Vagina (tissue), 2 donors: ENCODE measurements at regions not wholly inside any gene's neighbourhood (a gene's known extent, or its start where the extent isn't known, plus 50 kb on each side); places are given as distances from the start of the nearest gene placed in this dataset.

Source experiments
- DNase-seq, 2 donors: peaks; one replicate each; pipeline ENCODE4 v3.0.0-alpha.2; 2017; ENCODE audit errors: extremely low spot score in 2 of 2
- H3K27ac ChIP-seq: fragments of 200-600 bp; sonication (generic); one replicate; pipeline ENCODE4 v1.5.1; 2019
- H3K27me3 ChIP-seq: fragments of 200-600 bp; sonication (generic); one replicate; pipeline ENCODE4 v1.5.1; 2019
- H3K36me3 ChIP-seq, 2 donors: fragments of 200-600 bp; sonication (generic); one replicate each; pipeline ENCODE4 v1.5.1; 2017 to 2019
- H3K4me1 ChIP-seq: fragments of 200-600 bp; sonication (generic); one replicate; pipeline ENCODE4 v1.5.1; 2019
- H3K4me3 ChIP-seq, 2 donors: fragments of 200-600 bp; sonication (generic); 1 replicate in 1 of 2; 2 replicates in 1 of 2; pipeline ENCODE4 v1.5.1; 2016 to 2019
- H3K9me3 ChIP-seq: fragments of 200-600 bp; sonication (generic); one replicate; pipeline ENCODE4 v1.5.1; 2019
- POLR2A ChIP-seq, 2 donors: fragments of 450-650 bp; IDR thresholded peaks; one replicate each; pipeline ENCODE4 v1.6.1; 2017; ENCODE audit warnings: antibody characterized with exemption in 2 of 2, mild to moderate bottlenecking in 2 of 2, moderate library complexity in 2 of 2
- POLR2AphosphoS5 ChIP-seq, 2 donors: sonication (generic); formaldehyde crosslinking; IDR thresholded peaks; one replicate each; pipeline ENCODE4 v1.9.0; 2017; ENCODE audit warnings: antibody characterized with exemption in 2 of 2, mild to moderate bottlenecking in 2 of 2, low read depth in 1 of 2; ENCODE audit not compliant: insufficient read depth in 1 of 2
- intact Hi-C: fragments of 100-400 bp; cut with DNase I; formaldehyde crosslinking; loops from one replicate; pipeline ENCODE4 v1.15.1; 2023
- TF ChIP-seq, protein P1 (sequence below), 3 experiments: fragments of 450-650 bp in 2 of 3; fragments of 200-600 bp in 1 of 3; sonication (generic) in 1 of 3; IDR thresholded peaks; one replicate each; pipeline ENCODE4 v1.5.1; 2017 to 2019; ENCODE audit warnings: antibody characterized with exemption in 3 of 3, mild to moderate bottlenecking in 2 of 3, moderate library complexity in 2 of 3

DNA sequence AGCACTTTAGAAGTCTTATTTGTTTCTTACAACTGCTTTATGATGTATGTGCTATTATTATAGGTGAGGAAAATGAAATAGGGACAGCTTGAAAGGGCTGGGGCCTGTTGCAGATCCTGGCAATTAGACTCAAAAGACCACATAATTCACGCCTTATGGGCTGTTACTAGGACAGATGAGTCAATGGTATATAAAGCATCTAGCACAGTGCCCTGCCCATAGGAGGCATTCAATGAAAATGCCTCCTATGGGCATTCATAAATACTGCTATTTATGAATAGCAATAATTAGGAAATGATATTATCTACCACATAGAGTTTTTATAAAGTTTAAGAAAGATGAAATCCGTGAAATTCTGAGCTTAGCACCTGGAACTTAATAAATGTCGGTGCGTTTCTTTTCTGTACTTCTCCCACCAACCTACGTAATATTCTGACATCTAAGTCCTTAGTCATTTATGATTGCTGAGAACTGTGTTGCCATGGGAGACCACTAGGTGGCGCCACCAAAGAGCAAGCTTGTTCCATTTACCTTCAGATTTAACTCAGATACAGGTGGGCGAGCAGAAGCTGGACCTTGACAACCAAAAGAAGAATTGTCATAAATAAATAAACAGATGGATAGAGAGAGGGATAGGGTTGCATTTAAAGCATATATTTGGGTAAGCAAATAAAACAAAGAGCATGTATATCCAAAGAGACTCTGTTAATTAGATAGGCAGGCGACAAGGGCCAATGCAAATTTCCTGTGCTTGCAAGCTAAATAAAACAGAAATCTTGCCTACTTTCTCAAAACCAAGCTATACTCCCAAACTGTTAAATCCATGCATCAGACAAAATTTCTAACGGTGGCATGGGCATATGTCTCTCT lies 699.9 kb downstream of the INHBA start:
- H3K36me3 ChIP-seq: no peaks in the 10 kb centered on the region
- TF ChIP-seq, protein P1, sequence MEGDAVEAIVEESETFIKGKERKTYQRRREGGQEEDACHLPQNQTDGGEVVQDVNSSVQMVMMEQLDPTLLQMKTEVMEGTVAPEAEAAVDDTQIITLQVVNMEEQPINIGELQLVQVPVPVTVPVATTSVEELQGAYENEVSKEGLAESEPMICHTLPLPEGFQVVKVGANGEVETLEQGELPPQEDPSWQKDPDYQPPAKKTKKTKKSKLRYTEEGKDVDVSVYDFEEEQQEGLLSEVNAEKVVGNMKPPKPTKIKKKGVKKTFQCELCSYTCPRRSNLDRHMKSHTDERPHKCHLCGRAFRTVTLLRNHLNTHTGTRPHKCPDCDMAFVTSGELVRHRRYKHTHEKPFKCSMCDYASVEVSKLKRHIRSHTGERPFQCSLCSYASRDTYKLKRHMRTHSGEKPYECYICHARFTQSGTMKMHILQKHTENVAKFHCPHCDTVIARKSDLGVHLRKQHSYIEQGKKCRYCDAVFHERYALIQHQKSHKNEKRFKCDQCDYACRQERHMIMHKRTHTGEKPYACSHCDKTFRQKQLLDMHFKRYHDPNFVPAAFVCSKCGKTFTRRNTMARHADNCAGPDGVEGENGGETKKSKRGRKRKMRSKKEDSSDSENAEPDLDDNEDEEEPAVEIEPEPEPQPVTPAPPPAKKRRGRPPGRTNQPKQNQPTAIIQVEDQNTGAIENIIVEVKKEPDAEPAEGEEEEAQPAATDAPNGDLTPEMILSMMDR (IDR thresholded peaks at IDR 0.05): peak in 1 of 3 experiments; percentile 31
- TF ChIP-seq POLR2A (IDR thresholded peaks at IDR 0.05): no peak
- H3K4me3 ChIP-seq: no peak overlapping the region
- H3K4me1 ChIP-seq: peaks cover 7% of the 10 kb centered on the region
- DNase-seq: no peak
- intact Hi-C loops: no loop called here
- no peaks in the 10 kb centered on the region for H3K9me3 ChIP-seq
- H3K27ac ChIP-seq: no peak overlapping the region
- H3K27me3 ChIP-seq: no peaks in the 10 kb centered on the region

DNA sequence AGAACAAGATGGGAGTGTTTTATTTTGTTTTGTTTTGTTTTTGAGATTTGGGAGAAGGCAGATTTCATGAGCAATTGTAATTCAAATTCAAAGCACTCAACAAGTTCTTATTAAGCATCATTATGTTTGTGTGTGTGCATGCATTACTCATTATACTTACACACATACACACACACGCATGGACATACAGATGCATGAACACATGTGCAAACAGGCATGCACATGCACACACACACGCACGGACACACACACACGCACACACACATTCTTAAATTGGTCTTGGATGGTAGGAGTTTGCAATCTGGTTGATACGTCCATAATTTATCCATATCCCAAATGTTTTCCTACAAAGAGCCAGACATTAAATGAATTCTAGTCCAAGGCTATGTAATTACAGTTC lies 702.8 kb downstream of the INHBA start:
- Histone ChIP-seq H3K27ac (no peak overlapping the region), H3K36me3 (no peaks in the 10 kb centered on the region), H3K4me3 (no peak overlapping the region), H3K27me3 (no peaks in the 10 kb centered on the region), H3K9me3 (no peaks in the 10 kb centered on the region), H3K4me1 (peaks cover 3% of the 10 kb centered on the region)
- TF ChIP-seq, protein P1 (IDR thresholded peaks at IDR 0.05): no peak
- TF ChIP-seq POLR2AphosphoS5 (IDR thresholded peaks at IDR 0.05; ENCODE audit: insufficient read depth in 1 of 2, low read depth in 1 of 2) (no peak), POLR2A (IDR thresholded peaks at IDR 0.05) (no peak)
- no peak for DNase-seq
- intact Hi-C loops: no loop called here

DNA sequence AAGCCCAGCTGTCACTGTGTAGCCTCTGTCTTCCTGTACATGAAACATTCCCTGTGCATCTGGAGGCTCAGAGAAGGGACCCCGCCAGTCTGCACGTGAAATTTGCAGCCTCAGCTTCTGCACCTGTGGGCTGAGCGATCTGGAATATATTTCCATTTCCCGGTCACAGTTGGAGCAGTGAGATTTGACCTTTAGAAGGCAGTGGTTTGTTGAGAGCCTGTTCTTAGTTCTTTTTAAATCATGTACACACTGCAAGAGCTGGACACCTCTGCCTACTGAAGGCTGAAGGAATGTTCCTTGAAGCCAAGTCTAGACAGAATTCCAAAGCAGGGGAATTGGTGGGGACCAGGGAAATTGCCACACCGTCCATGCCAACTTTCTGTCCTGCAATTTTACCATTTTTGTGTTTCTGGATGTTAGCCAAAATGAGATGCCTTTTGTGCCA lies 706.6 kb downstream of the INHBA start:
- Histone ChIP-seq H3K27me3 (no peaks in the 10 kb centered on the region), H3K9me3 (no peaks in the 10 kb centered on the region), H3K4me1 (no peaks in the 10 kb centered on the region), H3K36me3 (no peaks in the 10 kb centered on the region), H3K27ac (no peak overlapping the region), H3K4me3 (no peak overlapping the region)
- intact Hi-C loops: no loop called here
- TF ChIP-seq POLR2AphosphoS5 (IDR thresholded peaks at IDR 0.05; ENCODE audit: insufficient read depth in 1 of 2, low read depth in 1 of 2): no peak
- TF ChIP-seq, protein P1 (IDR thresholded peaks at IDR 0.05): no peak
- no peak for TF ChIP-seq POLR2A (IDR thresholded peaks at IDR 0.05)
- DNase-seq: no peak

DNA sequence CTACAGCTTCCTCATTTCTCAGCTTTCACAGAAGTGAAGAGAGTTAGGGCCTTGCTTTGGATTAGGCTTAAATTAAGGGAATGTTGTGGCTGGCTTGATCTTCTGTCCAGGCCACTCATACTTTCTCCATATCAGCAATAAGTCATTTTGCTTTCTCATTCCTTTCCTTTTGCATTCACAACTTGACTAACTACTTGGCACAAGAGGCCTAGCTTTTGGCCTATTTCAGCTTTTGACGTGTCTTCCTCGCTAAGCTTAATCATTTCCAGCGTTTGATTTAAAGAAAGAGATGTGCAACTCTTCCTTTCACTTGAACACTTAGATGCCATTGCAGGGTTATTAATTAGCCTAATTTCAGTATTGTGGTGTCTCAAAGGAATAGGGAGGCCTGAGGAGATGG lies 712.0 kb downstream of the INHBA start:
- Histone ChIP-seq H3K36me3 (no peaks in the 10 kb centered on the region), H3K27ac (no peak overlapping the region), H3K4me1 (no peaks in the 10 kb centered on the region), H3K4me3 (no peak overlapping the region), H3K9me3 (no peaks in the 10 kb centered on the region), H3K27me3 (no peaks in the 10 kb centered on the region)
- TF ChIP-seq, protein P1 (IDR thresholded peaks at IDR 0.05): no peak
- TF ChIP-seq POLR2A (IDR thresholded peaks at IDR 0.05) (no peak), POLR2AphosphoS5 (IDR thresholded peaks at IDR 0.05; ENCODE audit: insufficient read depth in 1 of 2, low read depth in 1 of 2) (no peak)
- DNase-seq: no peak
- intact Hi-C loops: no loop called here

DNA sequence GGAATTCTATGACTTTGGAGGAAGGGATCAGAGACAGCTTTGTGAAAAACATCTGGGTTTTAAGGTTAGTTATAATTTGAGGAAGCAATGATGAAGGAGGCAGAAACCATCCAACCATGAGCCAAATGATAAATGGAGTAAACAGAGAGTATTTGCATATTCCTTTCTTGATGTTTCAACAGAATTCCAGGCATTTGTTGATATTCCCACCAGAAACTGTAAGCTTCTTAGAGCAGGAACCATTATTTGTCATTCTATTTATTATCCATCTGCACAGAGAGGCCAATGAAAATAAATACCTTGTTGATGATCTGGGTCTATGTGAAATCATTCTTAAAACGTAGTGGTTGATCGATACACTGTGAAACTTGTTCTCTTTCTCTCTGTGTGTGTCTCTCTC lies 715.3 kb downstream of the INHBA start:
- Histone ChIP-seq H3K4me1 (no peaks in the 10 kb centered on the region), H3K9me3 (no peaks in the 10 kb centered on the region), H3K27me3 (no peaks in the 10 kb centered on the region), H3K4me3 (no peak overlapping the region), H3K36me3 (no peaks in the 10 kb centered on the region), H3K27ac (no peak overlapping the region)
- DNase-seq: no peak
- intact Hi-C loops: no loop called here
- TF ChIP-seq, protein P1 (IDR thresholded peaks at IDR 0.05): no peak
- no peak for TF ChIP-seq POLR2A (IDR thresholded peaks at IDR 0.05)
- no peak for TF ChIP-seq POLR2AphosphoS5 (IDR thresholded peaks at IDR 0.05; ENCODE audit: insufficient read depth in 1 of 2, low read depth in 1 of 2)
